ENCODE measurements at regions not wholly inside any gene's neighbourhood (a gene's known extent, or its start where the extent isn't known, plus 50 kb on each side); places are given as distances from the start of the nearest gene placed in this dataset.

- H3K9me3 ChIP-seq (ENCODE audit: insufficient read depth, low read length, severe bottlenecking) = no peaks in the 10 kb centered on the region
- peaks cover 11% of the 10 kb centered on the region for H3K27me3 ChIP-seq (ENCODE audit: insufficient read depth, low read length, poor library complexity)
- H3K36me3 ChIP-seq (ENCODE audit: insufficient read depth, low read length) = no peaks in the 10 kb centered on the region
- no peaks in the 10 kb centered on the region for H3K79me2 ChIP-seq (ENCODE audit: insufficient read depth, low read length)
- no peak overlapping the region for H3K4me3 ChIP-seq (ENCODE audit: low read depth in 1 of 2, low read length in 2 of 2)
- DNase-seq (no peak), ATAC-seq (ENCODE audit: insufficient read depth, low read depth) (no peak)
- no peaks in the 10 kb centered on the region for H4K20me1 ChIP-seq (ENCODE audit: insufficient read depth, low read length)
- no peaks in the 10 kb centered on the region for H3K4me1 ChIP-seq (ENCODE audit: insufficient read depth, low read length)
- H3K9ac ChIP-seq (ENCODE audit: low read depth, low read length) = no peak overlapping the region
- TF ChIP-seq EZH2 (IDR thresholded peaks at IDR 0.05; ENCODE audit: borderline replicate concordance, low read depth, low read length, severe bottlenecking) = no peak
- TF ChIP-seq CTCF (IDR thresholded peaks at IDR 0.05; ENCODE audit: borderline replicate concordance, extremely low read depth, low read length, poor library complexity, severe bottlenecking) = no peak
- no peak overlapping the region for H3K4me2 ChIP-seq (ENCODE audit: insufficient read depth, low read length)
- no peak overlapping the region for H2AFZ ChIP-seq (ENCODE audit: low read depth, low read length)
- H3K27ac ChIP-seq (ENCODE audit: low read length) = no peak overlapping the region
Observed at GRCh38 chr17:5800131-5800530, 215.8 kb upstream of the NLRP1 start.

GRCh38 chr17:5800646-5801045 is 216.3 kb upstream of the NLRP1 start:
- TF ChIP-seq EZH2 (IDR thresholded peaks at IDR 0.05; ENCODE audit: borderline replicate concordance, low read depth, low read length, severe bottlenecking) (no peak), CTCF (IDR thresholded peaks at IDR 0.05; ENCODE audit: borderline replicate concordance, extremely low read depth, low read length, poor library complexity, severe bottlenecking) (no peak)
- Histone ChIP-seq H3K27me3 (ENCODE audit: insufficient read depth, low read length, poor library complexity) (peaks cover 11% of the 10 kb centered on the region), H3K9me3 (ENCODE audit: insufficient read depth, low read length, severe bottlenecking) (no peaks in the 10 kb centered on the region), H3K4me2 (ENCODE audit: insufficient read depth, low read length) (no peak overlapping the region), H3K36me3 (ENCODE audit: insufficient read depth, low read length) (no peaks in the 10 kb centered on the region), H3K4me1 (ENCODE audit: insufficient read depth, low read length) (no peaks in the 10 kb centered on the region), H3K27ac (ENCODE audit: low read length) (no peak overlapping the region), H4K20me1 (ENCODE audit: insufficient read depth, low read length) (no peaks in the 10 kb centered on the region), H2AFZ (ENCODE audit: low read depth, low read length) (no peak overlapping the region), H3K9ac (ENCODE audit: low read depth, low read length) (no peak overlapping the region), H3K79me2 (ENCODE audit: insufficient read depth, low read length) (no peaks in the 10 kb centered on the region), H3K4me3 (ENCODE audit: low read depth in 1 of 2, low read length in 2 of 2) (no peak overlapping the region)
- DNase-seq (no peak), ATAC-seq (ENCODE audit: insufficient read depth, low read depth) (no peak)

GRCh38 chr17:5804251-5804650 is 219.9 kb upstream of the NLRP1 start:
- Histone ChIP-seq H4K20me1 (ENCODE audit: insufficient read depth, low read length) (no peaks in the 10 kb centered on the region), H3K79me2 (ENCODE audit: insufficient read depth, low read length) (no peaks in the 10 kb centered on the region), H3K9ac (ENCODE audit: low read depth, low read length) (no peak overlapping the region), H3K27me3 (ENCODE audit: insufficient read depth, low read length, poor library complexity) (peaks cover 3% of the 10 kb centered on the region), H2AFZ (ENCODE audit: low read depth, low read length) (no peak overlapping the region), H3K27ac (ENCODE audit: low read length) (no peak overlapping the region), H3K4me3 (ENCODE audit: low read depth in 1 of 2, low read length in 2 of 2) (no peak overlapping the region), H3K4me2 (ENCODE audit: insufficient read depth, low read length) (no peak overlapping the region), H3K36me3 (ENCODE audit: insufficient read depth, low read length) (no peaks in the 10 kb centered on the region), H3K4me1 (ENCODE audit: insufficient read depth, low read length) (no peaks in the 10 kb centered on the region), H3K9me3 (ENCODE audit: insufficient read depth, low read length, severe bottlenecking) (peaks cover 9% of the 10 kb centered on the region)
- DNase-seq = no peak
- ATAC-seq (ENCODE audit: insufficient read depth, low read depth) = no peak
- TF ChIP-seq CTCF (IDR thresholded peaks at IDR 0.05; ENCODE audit: borderline replicate concordance, extremely low read depth, low read length, poor library complexity, severe bottlenecking) (no peak), EZH2 (IDR thresholded peaks at IDR 0.05; ENCODE audit: borderline replicate concordance, low read depth, low read length, severe bottlenecking) (no peak)

- Histone ChIP-seq H3K4me3 (ENCODE audit: low read depth in 1 of 2, low read length in 2 of 2) (no peak overlapping the region), H2AFZ (ENCODE audit: low read depth, low read length) (no peak overlapping the region), H4K20me1 (ENCODE audit: insufficient read depth, low read length) (no peaks in the 10 kb centered on the region), H3K27ac (ENCODE audit: low read length) (no peak overlapping the region), H3K9me3 (ENCODE audit: insufficient read depth, low read length, severe bottlenecking) (peaks cover 15% of the 10 kb centered on the region), H3K4me2 (ENCODE audit: insufficient read depth, low read length) (no peak overlapping the region), H3K36me3 (ENCODE audit: insufficient read depth, low read length) (no peaks in the 10 kb centered on the region), H3K9ac (ENCODE audit: low read depth, low read length) (no peak overlapping the region), H3K79me2 (ENCODE audit: insufficient read depth, low read length) (no peaks in the 10 kb centered on the region), H3K27me3 (ENCODE audit: insufficient read depth, low read length, poor library complexity) (no peaks in the 10 kb centered on the region), H3K4me1 (ENCODE audit: insufficient read depth, low read length) (no peaks in the 10 kb centered on the region)
- TF ChIP-seq EZH2 (IDR thresholded peaks at IDR 0.05; ENCODE audit: borderline replicate concordance, low read depth, low read length, severe bottlenecking) (no peak), CTCF (IDR thresholded peaks at IDR 0.05; ENCODE audit: borderline replicate concordance, extremely low read depth, low read length, poor library complexity, severe bottlenecking) (no peak)
- DNase-seq = no peak
- no peak for ATAC-seq (ENCODE audit: insufficient read depth, low read depth)
Observed at GRCh38 chr17:5809056-5809455, 224.7 kb upstream of the NLRP1 start.
